IMR-90 (cell line): ENCODE measurements at regions not wholly inside any gene's neighbourhood (a gene's known extent, or its start where the extent isn't known, plus 50 kb on each side); places are given as distances from the start of the nearest gene placed in this dataset.
"Not testable (repeated sequence)": the region's sequence is repeated elsewhere in the genome, so short reads cannot be mapped to it uniquely, and the experiment has no call there.

ENCODE experiments used
- ATAC-seq: fragments of 200-7000 bp; cut with Tn5 transposase; 2 replicates; pipeline ENCODE4 v1.9.1; 2020; ENCODE audit warnings: low read depth, mild to moderate bottlenecking, moderate library complexity
- BruUV-seq: library from RNA; stranded (reverse); fragments of 400-500 nt; replicated peaks from 2 replicates; lab custom pipeline; 2021; lab: Mats Ljungman, UMichigan
- CTCF ChIA-PET: fragments of 300-600 bp; formaldehyde crosslinking; extraction: SDS; loops from one replicate; lab custom pipeline; 2021; ENCODE audit warnings: antibody characterized with exemption; lab: Yijun Ruan, JAX
- POLR2A ChIA-PET: fragments of 300-600 bp; sonication (Branson Sonifier 250); formaldehyde crosslinking; loops from one replicate; lab custom pipeline; 2022; ENCODE audit warnings: antibody characterized with exemption; ENCODE audit not compliant: unreplicated experiment; lab: Charles Lee
- DNase-seq: peaks from one replicate; pipeline ENCODE4 v3.0.0; 2013
- H2AFZ ChIP-seq: replicated peaks from 2 replicates; pipeline ENCODE3; 2013; ENCODE audit warnings: low read length, mild to moderate bottlenecking; ENCODE audit not compliant: poor library complexity
- H2AK5ac ChIP-seq: 2 replicates; pipeline ENCODE4 v1.6.1; 2013; ENCODE audit warnings: low read depth, low read length, inconsistent platforms
- H2AK9ac ChIP-seq: replicated peaks from 2 replicates; pipeline ENCODE3; 2013; ENCODE audit warnings: mild to moderate bottlenecking, low read depth, low read length, moderate library complexity; ENCODE audit not compliant: poor library complexity
- H2BK120ac ChIP-seq: 2 replicates; pipeline ENCODE4 v1.6.1; 2013; ENCODE audit warnings: low read depth, low read length, inconsistent platforms
- H2BK15ac ChIP-seq: 3 replicates; pipeline ENCODE4 v1.6.1; 2013; ENCODE audit warnings: low read depth, low read length, inconsistent platforms
- H2BK20ac ChIP-seq: 2 replicates; pipeline ENCODE4 v1.6.1; 2013; ENCODE audit warnings: low read depth, mild to moderate bottlenecking, inconsistent platforms, low read length, moderate library complexity
- H2BK5ac ChIP-seq: 2 replicates; pipeline ENCODE4 v1.6.1; 2013; ENCODE audit warnings: mild to moderate bottlenecking, low read depth, low read length, inconsistent platforms; ENCODE audit not compliant: poor library complexity, severe bottlenecking
- H3K14ac ChIP-seq: replicated peaks from 2 replicates; pipeline ENCODE4 v1.6.1; 2013; ENCODE audit warnings: low read depth, low read length, inconsistent platforms
- H3K18ac ChIP-seq: 2 replicates; pipeline ENCODE4 v1.6.1; 2013; ENCODE audit warnings: low read depth, low read length, control low read depth
- H3K23ac ChIP-seq: 2 replicates; pipeline ENCODE4 v1.6.1; 2013; ENCODE audit warnings: low read depth, low read length, inconsistent platforms
- H3K27ac ChIP-seq: 2 replicates; pipeline ENCODE4 v1.5.1; 2013; ENCODE audit warnings: mild to moderate bottlenecking, control low read depth, low read length; ENCODE audit not compliant: insufficient read depth
- H3K27me3 ChIP-seq: 2 replicates; pipeline ENCODE4 v1.6.1; 2013; ENCODE audit warnings: low read length; ENCODE audit not compliant: control insufficient read depth, insufficient read depth
- H3K36me3 ChIP-seq: 2 replicates; pipeline ENCODE4 v1.6.1; 2013; ENCODE audit warnings: low read length, mixed read lengths; ENCODE audit not compliant: control insufficient read depth, insufficient read depth
- H3K4ac ChIP-seq: 2 replicates; pipeline ENCODE4 v1.6.1; 2013; ENCODE audit warnings: low read depth, low read length, inconsistent platforms
- H3K4me1 ChIP-seq: 2 replicates; pipeline ENCODE4 v1.6.1; 2013; ENCODE audit warnings: low read length, mixed read lengths; ENCODE audit not compliant: control insufficient read depth, insufficient read depth
- H3K4me2 ChIP-seq: 2 replicates; pipeline ENCODE4 v1.6.1; 2013; ENCODE audit warnings: low read depth, mild to moderate bottlenecking, control low read depth, low read length, moderate library complexity
- H3K4me3 ChIP-seq: 2 replicates; pipeline ENCODE4 v1.5.1; 2013; ENCODE audit warnings: low read depth, mild to moderate bottlenecking, control low read depth, low read length, moderate library complexity; ENCODE audit not compliant: insufficient read depth
- H3K56ac ChIP-seq: 2 replicates; pipeline ENCODE4 v1.6.1; 2013; ENCODE audit warnings: low read length, inconsistent platforms; ENCODE audit not compliant: insufficient read depth; ENCODE audit errors: extremely low read depth
- H3K79me1 ChIP-seq, 2 experiments: 2 replicates each; pipeline ENCODE4 v1.6.1; 2013; ENCODE audit warnings: low read length in 2 of 2, inconsistent platforms in 1 of 2, low read depth in 1 of 2
- H3K9ac ChIP-seq: 2 replicates; pipeline ENCODE4 v1.6.1; 2013; ENCODE audit warnings: low read depth, low read length, control low read depth
- H3K9me1 ChIP-seq: 2 replicates; pipeline ENCODE4 v1.6.1; 2013; ENCODE audit warnings: low read length, inconsistent platforms; ENCODE audit not compliant: insufficient read depth
- H3K9me3 ChIP-seq: 2 replicates; pipeline ENCODE4 v1.6.1; 2013; ENCODE audit warnings: low read length; ENCODE audit not compliant: control insufficient read depth, insufficient read depth
- H4K20me1 ChIP-seq: 2 replicates; pipeline ENCODE4 v1.6.1; 2013; ENCODE audit warnings: low read length, inconsistent platforms; ENCODE audit not compliant: insufficient read depth
- H4K5ac ChIP-seq: 2 replicates; pipeline ENCODE4 v1.6.1; 2013; ENCODE audit warnings: mild to moderate bottlenecking, low read depth, low read length, control low read depth
- H4K8ac ChIP-seq, 2 experiments: 2 replicates each; pipeline ENCODE4 v1.6.1; 2013; ENCODE audit warnings: low read depth in 2 of 2, low read length in 2 of 2, control low read depth in 1 of 2, inconsistent platforms in 1 of 2
- H4K91ac ChIP-seq: 2 replicates; pipeline ENCODE4 v1.6.1; 2013; ENCODE audit warnings: low read depth, low read length, inconsistent platforms; ENCODE audit not compliant: insufficient read depth
- WGBS, 2 experiments: methylation state at CpG; one replicate each; pipeline versions ENCODE4 v1.1.5 to v1.1.7; 2013; ENCODE audit warnings: missing lambda C conversion rate in 2 of 2; ENCODE audit not compliant: insufficient read length in 1 of 2; ENCODE audit errors: extremely low coverage in 2 of 2; 5-methylcytosine and 5-hydroxymethylcytosine counted together
- dilution Hi-C: fragments of 300-500 bp; cut with HindIII; formaldehyde crosslinking; loops from one replicate; pipeline ENCODE4 v1.14.3; 2018; ENCODE audit warnings: low sequenced_read_pairs; ENCODE audit not compliant: unreplicated experiment
- in situ Hi-C: fragments of 300-500 bp; cut with MboI; formaldehyde crosslinking; loops from 3 replicates; pipeline ENCODE4 v1.14.3; 2019; ENCODE audit warnings: low sequenced_read_pairs, inconsistent platforms, mixed read lengths
- intact Hi-C: fragments of 100-400 bp; cut with micrococcal nuclease; formaldehyde crosslinking; loops from 2 replicates; pipeline ENCODE4 v1.10.0; 2022

DNA sequence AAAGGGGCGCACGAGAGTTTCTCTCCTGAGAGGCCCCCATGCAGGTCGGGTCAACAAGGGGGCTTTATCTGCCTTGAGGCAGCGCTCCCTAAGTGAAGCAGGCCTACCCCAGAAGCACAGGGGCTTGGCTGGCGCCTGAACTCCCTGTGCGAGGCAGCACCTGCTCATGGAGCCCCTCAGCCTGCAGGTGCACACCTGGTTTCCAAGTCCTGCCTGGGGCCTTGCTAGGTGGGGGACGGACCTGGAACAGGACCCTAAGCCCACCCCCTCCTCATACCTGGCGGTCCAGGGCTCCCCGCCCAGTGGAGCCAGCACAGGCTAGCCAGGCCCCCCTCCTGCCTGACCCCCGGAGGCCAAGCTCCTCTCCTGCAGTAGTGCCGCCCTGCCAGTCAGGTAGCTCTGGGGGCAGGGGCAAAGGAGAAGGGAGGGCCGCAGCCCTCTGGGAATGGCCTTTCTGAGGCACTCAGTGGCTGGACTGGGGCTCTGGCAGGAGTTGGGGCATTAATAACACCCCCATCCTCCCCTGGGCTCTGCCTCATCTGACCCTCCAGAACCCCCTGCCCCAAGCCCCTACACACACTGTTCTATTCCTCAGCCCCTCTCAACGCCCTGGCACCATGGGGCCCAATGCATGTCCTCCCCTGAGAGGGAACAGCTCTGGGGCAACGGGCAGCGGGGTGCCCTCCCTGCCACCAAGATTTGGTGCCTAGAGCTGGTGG lies 137.9 kb upstream of the PTPN20 start:
- H2BK120ac ChIP-seq, H3K36me3 ChIP-seq, H3K9me1 ChIP-seq, H4K20me1 ChIP-seq, H3K9me3 ChIP-seq, H3K4ac ChIP-seq, H3K23ac ChIP-seq, H2BK15ac ChIP-seq, H3K4me2 ChIP-seq, H3K14ac ChIP-seq, H2AFZ ChIP-seq, H3K56ac ChIP-seq, BruUV-seq, ATAC-seq, H4K8ac ChIP-seq, intact Hi-C loops, H4K91ac ChIP-seq, H3K27me3 ChIP-seq, DNase-seq, in situ Hi-C loops, H2AK5ac ChIP-seq, H3K79me1 ChIP-seq, H2BK20ac ChIP-seq, H3K4me3 ChIP-seq, H2AK9ac ChIP-seq, H3K27ac ChIP-seq, CTCF ChIA-PET, H3K9ac ChIP-seq, dilution Hi-C loops, H4K5ac ChIP-seq, H3K4me1 ChIP-seq, H3K18ac ChIP-seq, POLR2A ChIA-PET, H2BK5ac ChIP-seq: not testable (repeated sequence)
- WGBS, 2 experiments, result no CpG with 5 or more reads among the region's 15 CpGs

DNA sequence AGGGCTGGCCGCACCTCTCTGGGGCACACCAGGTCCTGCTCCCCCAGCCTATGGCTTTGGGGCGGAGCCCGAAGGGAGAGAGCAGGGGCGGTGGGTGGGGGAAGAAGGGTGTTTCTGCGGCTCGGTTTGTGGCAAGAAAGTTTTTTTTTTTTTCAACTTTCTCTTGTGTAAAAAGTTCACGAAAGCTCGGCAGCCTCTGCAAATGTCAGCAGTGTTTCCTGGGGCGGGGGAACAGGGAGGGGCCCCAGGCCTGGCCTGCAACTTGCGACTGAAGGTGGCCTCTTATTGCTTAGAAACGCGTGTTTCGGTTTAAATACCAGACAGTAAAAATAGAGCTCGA lies 137.4 kb upstream of the PTPN20 start:
- CTCF ChIA-PET, H4K8ac ChIP-seq, H2AK5ac ChIP-seq, DNase-seq, H3K9me3 ChIP-seq, H3K9me1 ChIP-seq, H2AFZ ChIP-seq, H3K4me1 ChIP-seq, H2AK9ac ChIP-seq, POLR2A ChIA-PET, in situ Hi-C loops, H3K79me1 ChIP-seq, H4K91ac ChIP-seq, H2BK20ac ChIP-seq, BruUV-seq, H3K27me3 ChIP-seq, H3K14ac ChIP-seq, H4K20me1 ChIP-seq, H2BK5ac ChIP-seq, H2BK120ac ChIP-seq, H3K4me3 ChIP-seq, H3K4ac ChIP-seq, H3K18ac ChIP-seq, dilution Hi-C loops, H3K56ac ChIP-seq, H3K23ac ChIP-seq, H4K5ac ChIP-seq, H3K9ac ChIP-seq, H3K27ac ChIP-seq, ATAC-seq, intact Hi-C loops, H2BK15ac ChIP-seq, H3K4me2 ChIP-seq, H3K36me3 ChIP-seq: not testable (repeated sequence)
- WGBS, 2 experiments, result no CpG with 5 or more reads among the region's 14 CpGs
